ENCODE measurements at regions not wholly inside any gene's neighbourhood (a gene's known extent, or its start where the extent isn't known, plus 50 kb on each side); places are given as distances from the start of the nearest gene placed in this dataset.

DNA sequence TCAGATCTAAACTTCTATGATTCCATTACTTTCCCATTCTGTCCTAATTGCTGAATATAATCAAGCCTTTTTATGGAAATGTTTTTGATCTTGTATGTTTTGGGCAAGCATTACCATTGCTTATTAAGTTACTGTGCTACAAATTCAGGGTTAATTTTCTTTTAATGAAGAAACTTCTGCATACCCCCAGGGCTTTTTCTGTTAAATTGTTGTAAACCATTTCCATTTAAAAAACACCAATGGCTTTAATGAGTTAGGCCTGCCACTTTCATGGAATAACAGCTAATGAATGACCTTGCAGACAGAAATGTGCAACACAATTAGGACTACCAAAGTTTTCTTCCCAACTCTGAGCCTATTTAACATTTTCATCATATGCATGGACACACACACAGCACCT lies 150.0 kb downstream of the DIPK2A start:
- DNase-seq (ENCODE audit: low read depth): no peak
- TF ChIP-seq, protein P1, sequence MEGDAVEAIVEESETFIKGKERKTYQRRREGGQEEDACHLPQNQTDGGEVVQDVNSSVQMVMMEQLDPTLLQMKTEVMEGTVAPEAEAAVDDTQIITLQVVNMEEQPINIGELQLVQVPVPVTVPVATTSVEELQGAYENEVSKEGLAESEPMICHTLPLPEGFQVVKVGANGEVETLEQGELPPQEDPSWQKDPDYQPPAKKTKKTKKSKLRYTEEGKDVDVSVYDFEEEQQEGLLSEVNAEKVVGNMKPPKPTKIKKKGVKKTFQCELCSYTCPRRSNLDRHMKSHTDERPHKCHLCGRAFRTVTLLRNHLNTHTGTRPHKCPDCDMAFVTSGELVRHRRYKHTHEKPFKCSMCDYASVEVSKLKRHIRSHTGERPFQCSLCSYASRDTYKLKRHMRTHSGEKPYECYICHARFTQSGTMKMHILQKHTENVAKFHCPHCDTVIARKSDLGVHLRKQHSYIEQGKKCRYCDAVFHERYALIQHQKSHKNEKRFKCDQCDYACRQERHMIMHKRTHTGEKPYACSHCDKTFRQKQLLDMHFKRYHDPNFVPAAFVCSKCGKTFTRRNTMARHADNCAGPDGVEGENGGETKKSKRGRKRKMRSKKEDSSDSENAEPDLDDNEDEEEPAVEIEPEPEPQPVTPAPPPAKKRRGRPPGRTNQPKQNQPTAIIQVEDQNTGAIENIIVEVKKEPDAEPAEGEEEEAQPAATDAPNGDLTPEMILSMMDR (conservative IDR thresholded peaks at IDR 0.05; ENCODE audit: control insufficient read depth, insufficient read depth, low read depth, low read length): no peak
- H3K4me3 ChIP-seq (ENCODE audit: control insufficient read depth, low read depth, low read length): no peak overlapping the region

DNA sequence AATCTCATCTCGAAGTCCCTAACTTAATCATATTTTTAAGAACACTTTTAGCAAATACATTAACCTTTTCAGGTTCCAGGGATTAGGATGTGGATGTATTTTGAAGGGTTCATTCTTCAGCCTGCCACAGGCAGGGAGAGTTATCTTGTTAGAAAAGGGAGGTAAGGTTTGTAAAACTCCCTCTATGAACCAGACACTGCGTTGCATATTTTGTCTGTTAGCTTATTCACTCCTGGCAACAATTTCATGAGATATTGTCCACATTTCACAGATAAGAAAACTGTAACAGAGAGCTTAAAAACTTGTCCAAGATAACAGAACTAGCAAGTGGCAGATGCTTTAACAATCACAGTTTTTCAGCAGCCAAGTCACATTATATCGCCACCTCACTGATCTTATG lies 155.4 kb downstream of the DIPK2A start:
- H3K4me3 ChIP-seq (ENCODE audit: control insufficient read depth, low read depth, low read length): no peak overlapping the region
- DNase-seq (ENCODE audit: low read depth): no peak
- TF ChIP-seq, protein P1 (conservative IDR thresholded peaks at IDR 0.05; ENCODE audit: control insufficient read depth, insufficient read depth, low read depth, low read length): no peak

DNA sequence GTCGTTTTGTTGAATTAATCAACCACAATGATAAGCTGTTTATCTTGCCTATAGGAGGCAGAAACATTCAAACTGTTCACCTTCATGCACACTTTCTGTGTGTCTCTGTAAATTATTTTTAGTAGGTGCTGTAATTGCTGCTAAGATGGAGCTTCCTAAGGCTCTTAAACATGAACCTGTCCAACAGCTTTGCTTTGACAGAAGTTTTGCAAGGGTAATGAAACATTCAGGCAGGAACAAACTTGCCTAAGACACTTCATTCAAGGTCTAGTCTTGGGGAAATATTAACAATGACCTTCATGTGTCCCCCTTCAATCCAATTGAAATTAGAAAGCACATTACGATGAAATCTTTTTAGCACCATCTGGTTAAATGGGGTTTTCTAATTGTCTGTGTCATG lies 156.1 kb downstream of the DIPK2A start:
- TF ChIP-seq, protein P1 (conservative IDR thresholded peaks at IDR 0.05; ENCODE audit: control insufficient read depth, insufficient read depth, low read depth, low read length): no peak
- no peak for DNase-seq (ENCODE audit: low read depth)
- no peak overlapping the region for H3K4me3 ChIP-seq (ENCODE audit: control insufficient read depth, low read depth, low read length)

DNA sequence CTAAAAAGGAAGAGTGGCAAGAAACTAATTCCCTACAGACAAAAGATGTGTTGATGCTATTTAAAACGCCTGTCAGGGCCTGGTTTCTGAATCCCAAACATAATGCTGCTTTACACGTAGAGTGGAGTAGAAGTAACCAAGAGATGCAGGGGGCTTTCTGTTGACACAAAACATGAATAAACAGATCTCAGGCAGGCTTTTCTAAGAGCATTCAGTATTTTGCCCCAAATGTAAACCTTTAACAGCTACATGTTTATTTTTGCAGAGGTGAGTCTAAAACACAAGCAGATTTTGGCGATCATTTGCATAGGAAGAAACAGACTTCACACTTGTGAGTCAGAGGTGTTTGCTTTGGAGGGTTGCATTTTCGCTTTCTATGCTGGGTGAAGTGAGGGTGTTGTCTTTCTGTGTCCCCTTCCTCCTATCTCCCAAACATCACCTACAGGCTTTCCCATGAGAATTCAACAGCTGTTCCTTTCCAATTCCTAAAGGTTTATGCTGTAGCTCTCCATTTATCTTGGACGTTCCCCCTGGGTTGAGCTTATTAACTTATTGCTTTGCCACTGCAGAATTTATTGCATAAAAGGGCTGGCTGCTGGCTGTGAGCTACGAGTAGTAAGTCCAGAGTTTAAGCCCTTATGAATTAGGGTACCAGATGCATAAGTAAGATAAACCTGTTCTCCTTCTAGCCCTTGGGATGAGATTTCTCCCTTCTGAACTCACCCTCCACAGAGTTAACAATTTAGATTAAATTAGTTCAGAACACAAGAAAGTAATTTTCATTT lies 156.7 kb downstream of the DIPK2A start:
- DNase-seq (ENCODE audit: low read depth): no peak

DNA sequence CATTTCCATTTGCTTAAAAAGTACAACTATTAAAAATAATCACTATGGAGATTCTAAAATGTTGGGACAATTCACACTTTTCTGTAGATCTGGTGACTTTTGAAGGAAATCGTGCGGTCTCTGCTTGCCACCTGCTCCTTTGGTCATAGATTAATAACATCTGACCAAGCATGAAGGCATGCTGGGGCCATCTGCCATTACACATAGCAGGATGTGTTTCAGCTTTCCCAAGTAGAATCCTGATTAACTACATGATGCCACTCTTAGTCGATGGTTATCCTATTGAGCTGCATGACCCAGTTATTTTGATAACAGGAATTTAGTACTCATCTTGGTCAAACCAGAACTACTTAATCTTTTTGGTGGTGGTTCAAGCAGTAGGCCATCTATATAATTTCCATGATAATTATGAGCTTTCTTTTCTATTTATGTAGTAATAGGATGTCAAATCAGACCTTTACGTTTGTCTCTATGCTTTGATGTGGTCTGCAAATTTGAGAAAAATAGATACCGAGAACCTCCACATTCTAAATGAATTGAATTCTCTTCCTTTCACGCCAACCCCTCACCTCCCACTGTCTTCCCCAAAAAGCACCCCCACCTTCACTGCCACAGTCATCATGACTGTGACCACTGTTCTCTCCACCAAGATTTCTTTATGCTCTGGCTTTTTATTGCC lies 158.1 kb downstream of the DIPK2A start:
- H3K4me3 ChIP-seq (ENCODE audit: control insufficient read depth, low read depth, low read length): no peak overlapping the region
- DNase-seq (ENCODE audit: low read depth): no peak
- TF ChIP-seq, protein P1 (conservative IDR thresholded peaks at IDR 0.05; ENCODE audit: control insufficient read depth, insufficient read depth, low read depth, low read length): no peak

More for the DNA sequence above, 156.7 kb downstream of the DIPK2A start:
- TF ChIP-seq, protein P1 (conservative IDR thresholded peaks at IDR 0.05; ENCODE audit: control insufficient read depth, insufficient read depth, low read depth, low read length): no peak
- no peak overlapping the region for H3K4me3 ChIP-seq (ENCODE audit: control insufficient read depth, low read depth, low read length)

DNA sequence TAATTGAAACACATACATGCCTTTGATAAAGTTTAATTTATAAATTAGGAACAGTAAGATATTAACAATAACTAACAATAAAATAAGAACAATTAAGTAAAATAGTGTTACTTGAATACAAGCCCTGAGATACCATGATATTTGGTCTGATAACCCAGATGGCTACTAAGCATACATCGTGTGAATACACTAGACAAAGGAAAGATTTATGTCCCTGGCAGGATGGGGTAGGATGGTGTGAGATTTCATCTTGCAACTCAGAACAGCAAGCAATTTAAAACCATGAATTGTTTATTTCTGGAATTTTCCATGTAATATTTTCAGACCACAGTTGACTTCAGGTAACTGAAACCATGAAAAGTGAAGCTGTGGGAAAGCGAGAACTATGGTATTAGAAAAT lies 169.5 kb downstream of the DIPK2A start:
- TF ChIP-seq, protein P1 (conservative IDR thresholded peaks at IDR 0.05; ENCODE audit: control insufficient read depth, insufficient read depth, low read depth, low read length): no peak
- H3K4me3 ChIP-seq (ENCODE audit: control insufficient read depth, low read depth, low read length): no peak overlapping the region
- DNase-seq (ENCODE audit: low read depth): no peak
